ENCODE measurements at regions not wholly inside any gene's neighbourhood (a gene's known extent, or its start where the extent isn't known, plus 50 kb on each side); places are given as distances from the start of the nearest gene placed in this dataset.
A peak's percentile ranks its signal among the peaks of the same experiment; 100 is the strongest.

- H3K4me1 ChIP-seq (ENCODE audit: low read depth): peaks cover 3% of the 10 kb centered on the region
- no peaks in the 10 kb centered on the region for H3K36me3 ChIP-seq (ENCODE audit: low read depth)
- DNase-seq (no peak), ATAC-seq (no peak)
- no peaks in the 10 kb centered on the region for H3K9me3 ChIP-seq
- intact Hi-C loops (cut with DNase I, micrococcal nuclease): no loop called here
- H3K4me3 ChIP-seq: no peak overlapping the region
- TF ChIP-seq CTCF (IDR thresholded peaks at IDR 0.05): no peak
These were observed 1600.0 kb upstream of the ACVR2A start for GRCh38 chr2:146244830-146245229.

GRCh38 chr2:146244131-146244530 is 1600.7 kb upstream of the ACVR2A start:
- Histone ChIP-seq H3K4me3 (no peak overlapping the region), H3K36me3 (ENCODE audit: low read depth) (no peaks in the 10 kb centered on the region), H3K4me1 (ENCODE audit: low read depth) (peaks cover 3% of the 10 kb centered on the region), H3K9me3 (no peaks in the 10 kb centered on the region)
- no peak for TF ChIP-seq CTCF (IDR thresholded peaks at IDR 0.05)
- no peak for ATAC-seq
- no peak for DNase-seq
- intact Hi-C loops (cut with DNase I, micrococcal nuclease): no loop called here

- DNase-seq (no peak), ATAC-seq (no peak)
- Histone ChIP-seq H3K4me1 (ENCODE audit: low read depth) (peaks cover 3% of the 10 kb centered on the region), H3K36me3 (ENCODE audit: low read depth) (no peaks in the 10 kb centered on the region), H3K4me3 (no peak overlapping the region), H3K9me3 (no peaks in the 10 kb centered on the region)
- intact Hi-C loops (cut with DNase I, micrococcal nuclease): no loop called here
- TF ChIP-seq CTCF (IDR thresholded peaks at IDR 0.05): no peak
These were observed 1603.8 kb upstream of the ACVR2A start for GRCh38 chr2:146241023-146241422.

GRCh38 chr2:146240391-146240790 is 1604.4 kb upstream of the ACVR2A start:
- ATAC-seq: peak; percentile 53
- no peak overlapping the region for H3K4me3 ChIP-seq
- peak in 1 of 3 donors; percentile 19 for DNase-seq

GRCh38 chr2:146239392-146240135 is 1605.3 kb upstream of the ACVR2A start:
- no peak overlapping the region for H3K4me3 ChIP-seq
- H3K4me1 ChIP-seq (ENCODE audit: low read depth): peaks cover 3% of the 10 kb centered on the region
- ATAC-seq (no peak), DNase-seq (no peak)
- no peak for TF ChIP-seq CTCF (IDR thresholded peaks at IDR 0.05)
- H3K9me3 ChIP-seq: no peaks in the 10 kb centered on the region
- no peaks in the 10 kb centered on the region for H3K36me3 ChIP-seq (ENCODE audit: low read depth)
- intact Hi-C loops (cut with DNase I, micrococcal nuclease): no loop called here

More at GRCh38 chr2:146240391-146240790, 1604.4 kb upstream of the ACVR2A start:
- intact Hi-C loops (cut with DNase I, micrococcal nuclease): no loop called here
- Histone ChIP-seq H3K36me3 (ENCODE audit: low read depth) (no peaks in the 10 kb centered on the region), H3K4me1 (ENCODE audit: low read depth) (peaks cover 3% of the 10 kb centered on the region), H3K9me3 (no peaks in the 10 kb centered on the region)
- no peak for TF ChIP-seq CTCF (IDR thresholded peaks at IDR 0.05)

Measured in mucosa of descending colon (tissue), 3 donors.